NT2/D1 (cell line): ENCODE measurements at regions not wholly inside any gene's neighbourhood (a gene's known extent, or its start where the extent isn't known, plus 50 kb on each side); places are given as distances from the start of the nearest gene placed in this dataset.

Source experiments
- YY1 ChIP-seq: IDR thresholded peaks from 2 replicates; pipeline ENCODE4 v1.6.1; 2011; ENCODE audit not compliant: insufficient read length, insufficient read depth
- ZNF274 ChIP-seq: IDR thresholded peaks from 2 replicates; pipeline ENCODE4 v1.6.1; 2011; ENCODE audit warnings: mild to moderate bottlenecking, low read depth, low read length

- TF ChIP-seq ZNF274 (no peak), YY1 (no peak)
These were observed 290.7 kb upstream of the KIAA1217 start for GRCh38 chr10:23918090-23918723.
